GM12873 (cell line): ENCODE measurements at regions not wholly inside any gene's neighbourhood (a gene's known extent, or its start where the extent isn't known, plus 50 kb on each side); places are given as distances from the start of the nearest gene placed in this dataset.

Source experiments
- CTCF ChIP-seq: IDR thresholded peaks from 2 replicates; pipeline ENCODE4 v1.5.1; 2012; ENCODE audit warnings: low read depth, mild to moderate bottlenecking, moderate library complexity, low read length, control low read depth; ENCODE audit not compliant: insufficient read depth; ENCODE audit errors: missing control alignments

DNA sequence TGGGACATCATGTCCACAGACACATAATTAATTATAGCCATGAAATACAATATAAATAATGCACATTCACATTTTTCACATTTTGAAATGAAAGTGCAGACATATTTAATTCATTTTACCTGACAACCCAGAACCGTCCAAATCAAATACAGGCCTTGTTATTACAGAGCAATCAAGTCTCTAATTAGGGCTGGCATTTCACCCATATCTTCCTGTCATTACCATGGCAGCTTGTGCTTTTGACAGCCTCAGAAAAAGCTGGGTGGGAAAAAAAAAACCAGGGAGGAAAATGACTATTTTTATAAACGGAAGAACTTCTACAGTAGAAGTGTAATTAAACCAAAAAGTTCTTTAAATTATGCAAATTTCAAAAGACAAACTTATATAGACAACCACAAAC lies 436.4 kb downstream of the FBXO15 start:
- no peak for TF ChIP-seq CTCF

GRCh38 chr18:73708591-73708990 lies 439.0 kb downstream of the FBXO15 start:
- no peak for TF ChIP-seq CTCF

DNA sequence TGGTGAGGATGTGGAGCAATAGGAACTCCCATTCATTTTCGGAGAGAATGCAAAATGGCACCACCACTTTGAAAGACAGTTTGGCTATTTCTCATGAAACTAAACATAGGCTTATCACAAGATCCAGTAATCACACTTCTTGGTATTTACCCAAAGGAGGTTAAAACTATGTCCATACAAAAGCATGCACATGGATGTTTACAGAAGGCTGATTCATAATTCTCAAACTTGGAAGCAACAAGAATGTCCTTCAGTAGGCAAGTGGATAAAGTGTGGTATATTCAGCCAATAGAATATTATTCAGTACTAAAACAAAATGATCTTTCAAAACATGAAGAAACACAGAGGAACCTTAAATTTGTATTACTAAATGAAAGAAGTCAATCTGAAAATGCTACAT lies 440.6 kb downstream of the FBXO15 start:
- no peak for TF ChIP-seq CTCF

GRCh38 chr18:73697353-73697752 lies 450.3 kb downstream of the FBXO15 start:
- TF ChIP-seq CTCF, result no peak

DNA sequence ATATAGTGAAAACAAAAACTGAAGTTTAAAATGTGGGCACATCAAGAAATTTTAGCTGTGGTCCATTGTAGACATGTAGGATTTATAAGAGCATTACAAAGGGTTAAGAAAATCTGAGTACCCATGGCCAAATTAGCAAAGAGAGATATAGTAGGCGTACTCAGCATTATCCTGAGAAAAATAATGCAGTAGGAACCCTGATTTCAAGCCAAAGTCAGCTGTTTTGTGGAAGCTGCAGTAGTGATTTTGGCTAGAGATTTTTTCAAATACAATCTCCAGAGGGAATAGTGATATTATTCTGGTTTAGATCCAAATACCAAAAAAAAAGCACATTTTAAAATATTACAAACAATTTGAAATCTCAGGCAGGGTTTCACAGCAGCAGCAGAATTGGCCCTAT lies 450.9 kb downstream of the FBXO15 start:
- TF ChIP-seq CTCF, result no peak

- no peak for TF ChIP-seq CTCF
These were observed 451.5 kb downstream of the FBXO15 start for GRCh38 chr18:73696171-73696570.

GRCh38 chr18:73693091-73693490 lies 454.5 kb downstream of the FBXO15 start:
- TF ChIP-seq CTCF, result no peak
